HG03439 (cell line): ENCODE measurements at regions not wholly inside any gene's neighbourhood (a gene's known extent, or its start where the extent isn't known, plus 50 kb on each side); places are given as distances from the start of the nearest gene placed in this dataset.

Experiments used
- ATAC-seq: cut with Tn5 transposase; IDR thresholded peaks from one replicate; pipeline ENCODE4 v1.9.1; 2021; ENCODE audit warnings: mild to moderate bottlenecking, moderate library complexity; ENCODE audit not compliant: unreplicated experiment

- ATAC-seq: no peak
These were observed 138.6 kb upstream of the SLC1A4 start for GRCh38 chr2:64850642-64851041.

GRCh38 chr2:64852771-64853241 is 136.4 kb upstream of the SLC1A4 start:
- no peak for ATAC-seq

GRCh38 chr2:64853306-64853705 is 135.9 kb upstream of the SLC1A4 start:
- no peak for ATAC-seq

GRCh38 chr2:64853894-64854293 is 135.3 kb upstream of the SLC1A4 start:
- no peak for ATAC-seq

- ATAC-seq: no peak
These were observed 134.4 kb upstream of the SLC1A4 start for GRCh38 chr2:64854773-64855237.

- no peak for ATAC-seq
These were observed 131.4 kb upstream of the SLC1A4 start for GRCh38 chr2:64857581-64858471.

- no peak for ATAC-seq
These were observed 130.5 kb upstream of the SLC1A4 start for GRCh38 chr2:64858541-64859311.

GRCh38 chr2:64859312-64860212 is 129.6 kb upstream of the SLC1A4 start:
- ATAC-seq: no peak

- no peak for ATAC-seq
These were observed 128.8 kb upstream of the SLC1A4 start for GRCh38 chr2:64860276-64860885.

- ATAC-seq: no peak
These were observed 128.3 kb upstream of the SLC1A4 start for GRCh38 chr2:64860936-64861335.

GRCh38 chr2:64861452-64862397 is 127.5 kb upstream of the SLC1A4 start:
- ATAC-seq: no peak

GRCh38 chr2:64862623-64863022 is 126.6 kb upstream of the SLC1A4 start:
- no peak for ATAC-seq

- no peak for ATAC-seq
These were observed 125.9 kb upstream of the SLC1A4 start for GRCh38 chr2:64863097-64863820.

GRCh38 chr2:64865073-64865830 is 123.9 kb upstream of the SLC1A4 start:
- ATAC-seq: no peak

- no peak for ATAC-seq
These were observed 123.3 kb upstream of the SLC1A4 start for GRCh38 chr2:64865831-64866345.

- ATAC-seq: no peak
These were observed 122.4 kb upstream of the SLC1A4 start for GRCh38 chr2:64866797-64867196.

- ATAC-seq: no peak
These were observed 121.8 kb upstream of the SLC1A4 start for GRCh38 chr2:64867253-64867996.
